ENCODE measurements at regions not wholly inside any gene's neighbourhood (a gene's known extent, or its start where the extent isn't known, plus 50 kb on each side); places are given as distances from the start of the nearest gene placed in this dataset.

DNA sequence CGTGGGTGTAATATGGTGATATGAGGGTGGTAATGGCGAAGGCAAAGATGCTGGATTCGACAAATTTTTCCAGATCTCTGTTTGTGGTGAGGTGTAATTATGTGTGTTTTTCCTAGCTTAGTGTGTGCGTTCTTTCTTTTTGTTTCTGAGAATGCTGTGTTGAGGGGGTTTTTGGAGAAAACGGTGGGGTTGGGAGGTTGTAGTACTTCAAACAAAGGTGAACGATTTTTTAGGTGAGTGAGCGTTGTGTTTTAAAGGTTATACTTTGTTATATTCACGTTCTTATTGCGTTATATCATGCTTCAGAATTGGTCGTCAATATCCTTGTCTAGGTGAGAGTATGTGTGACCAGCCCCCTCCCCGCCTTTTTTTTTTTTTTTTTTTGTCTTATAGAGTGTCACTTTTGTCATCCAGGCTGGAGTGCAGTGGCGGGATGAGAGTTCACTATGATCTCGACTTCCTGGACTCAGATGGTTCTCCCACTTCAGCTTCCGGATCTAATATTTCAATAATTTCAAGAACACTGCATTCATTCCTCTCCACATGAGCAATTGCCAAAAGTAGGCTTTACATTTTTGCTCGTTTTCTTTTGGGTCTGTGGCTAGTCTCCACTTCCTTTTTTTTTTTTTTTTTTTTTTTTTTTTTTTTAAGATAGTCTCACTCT lies 82.2 kb upstream of the RNU2-1 start (continued):
- TF ChIP-seq, protein P1, sequence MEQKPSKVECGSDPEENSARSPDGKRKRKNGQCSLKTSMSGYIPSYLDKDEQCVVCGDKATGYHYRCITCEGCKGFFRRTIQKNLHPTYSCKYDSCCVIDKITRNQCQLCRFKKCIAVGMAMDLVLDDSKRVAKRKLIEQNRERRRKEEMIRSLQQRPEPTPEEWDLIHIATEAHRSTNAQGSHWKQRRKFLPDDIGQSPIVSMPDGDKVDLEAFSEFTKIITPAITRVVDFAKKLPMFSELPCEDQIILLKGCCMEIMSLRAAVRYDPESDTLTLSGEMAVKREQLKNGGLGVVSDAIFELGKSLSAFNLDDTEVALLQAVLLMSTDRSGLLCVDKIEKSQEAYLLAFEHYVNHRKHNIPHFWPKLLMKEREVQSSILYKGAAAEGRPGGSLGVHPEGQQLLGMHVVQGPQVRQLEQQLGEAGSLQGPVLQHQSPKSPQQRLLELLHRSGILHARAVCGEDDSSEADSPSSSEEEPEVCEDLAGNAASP (IDR thresholded peaks at IDR 0.05) = no peak

DNA sequence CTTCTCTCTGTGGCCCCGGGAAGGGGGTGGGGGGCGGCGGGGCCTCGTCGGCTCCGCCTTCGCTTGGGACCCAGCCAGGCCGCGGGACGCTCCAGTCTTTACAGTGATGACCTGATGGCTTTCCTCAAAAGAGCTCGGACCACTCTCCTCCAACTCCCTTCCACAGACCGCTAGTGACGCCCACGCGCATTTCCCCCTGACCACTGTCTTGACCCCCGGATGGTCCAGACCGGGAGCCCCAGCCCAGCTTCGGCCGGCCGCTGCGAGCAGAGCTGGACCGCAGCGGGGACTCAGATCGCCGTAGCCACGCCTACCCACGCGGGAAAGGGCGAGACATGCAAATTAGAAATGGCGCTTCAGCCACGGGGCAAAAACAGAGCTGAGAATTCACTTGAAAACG lies 81.6 kb upstream of the RNU2-1 start:
- DNase-seq (ENCODE audit: extremely low read depth in 1 of 4, low spot score in 3 of 4) (no peak), FAIRE-seq (no peak), ATAC-seq (no peak)
- CTCF ChIA-PET (ENCODE audit: low intra/inter-chr PET ratio) = interaction anchor here (0.7 kb wide), 2 partner anchors 78 to 169 kb away, joined by 3 read pairs; partner anchors contain the start of gene DHX8
- no peak overlapping the region for H3K4me2 ChIP-seq (ENCODE audit: insufficient read depth, low read length)
- H3K27ac ChIP-seq (ENCODE audit: extremely low read depth, low read depth, low read length) = no peak overlapping the region
- no peaks in the 10 kb centered on the region for H3K36me3 ChIP-seq (ENCODE audit: control insufficient read depth, insufficient read depth, low read length)
- no peaks in the 10 kb centered on the region for H3K79me2 ChIP-seq (ENCODE audit: control insufficient read depth, insufficient read depth, low read length)
- in situ Hi-C loops (cut with MboI) = loop anchor here (5.0 to 10.0 kb wide), 3 partner anchors 93 to 301 kb away; no protein-coding TSS in a partner anchor
- POLR2A ChIA-PET = interaction anchor here (0.6 to 4.2 kb wide), 60 partner anchors 9 to 531 kb away, joined by 3 to 89 read pairs (median 4); partner anchors contain the start of genes BRCA1, DHX8, IFI35 and NBR1
- intact Hi-C loops (cut with micrococcal nuclease) = no loop called here
- H3K9ac ChIP-seq (ENCODE audit: insufficient read depth in 1 of 2, low read depth in 2 of 2, low read length in 2 of 2) = no peak overlapping the region
- no TSS peak for BruUV-seq (replicated peaks)
- WGBS (ENCODE audit: insufficient coverage, low coverage, missing lambda C conversion rate) = under 1% methylated on average over 29 of the region's 32 CpGs
- no peak overlapping the region for H2AFZ ChIP-seq (ENCODE audit: low read depth, low read length)
- no peaks in the 10 kb centered on the region for H3K27me3 ChIP-seq (ENCODE audit: control insufficient read depth in 2 of 2, insufficient read depth in 2 of 2, low read length in 2 of 2)
- no peaks in the 10 kb centered on the region for H4K20me1 ChIP-seq (replicated peaks; ENCODE audit: control insufficient read depth, insufficient read depth, low read length)
- H3K9me3 ChIP-seq (replicated peaks; ENCODE audit: control insufficient read depth, insufficient read depth, low read depth, low read length) = peaks cover 7% of the 10 kb centered on the region
- H3K4me1 ChIP-seq (replicated peaks in 1 of 2; ENCODE audit: control insufficient read depth in 2 of 2, insufficient read depth in 2 of 2, low read length in 2 of 2) = peaks cover 2 to 11% of the 10 kb centered on the region in 2 experiments; a peak in 3 of 5 replicates
- no peak overlapping the region for H3K4me3 ChIP-seq
- no peak for TF ChIP-seq ZNF668 (CRISPR knock-in tag; IDR thresholded peaks at IDR 0.05)
- TF ChIP-seq ZNF175 (CRISPR knock-in tag; IDR thresholded peaks at IDR 0.05; ENCODE audit: low read depth) = no peak
- no peaks in the 10 kb centered on the region for H3K9me1 ChIP-seq (ENCODE audit: control insufficient read depth, insufficient read depth, low read length)
